Cardiac fibroblast (primary cell): ENCODE measurements at regions not wholly inside any gene's neighbourhood (a gene's known extent, or its start where the extent isn't known, plus 50 kb on each side); places are given as distances from the start of the nearest gene placed in this dataset.

Experiments used
- DNase-seq, 2 donors: peaks; one replicate each; pipeline versions ENCODE4 v3.0.0 to v3.0.0-alpha.2; 2010; ENCODE audit warnings: low read depth in 2 of 2
- H3K4me3 ChIP-seq, 2 donors: replicated peaks in 1 of 2; 1 replicate in 1 of 2; 2 replicates in 1 of 2; pipeline ENCODE4 v1.5.1; 2011; ENCODE audit warnings: low read depth in 2 of 2, low read length in 2 of 2, mild to moderate bottlenecking in 2 of 2, moderate library complexity in 1 of 2
- TF ChIP-seq, protein P1 (sequence below): IDR thresholded peaks from one replicate; pipeline ENCODE4 v1.5.1; 2011; ENCODE audit warnings: low read depth, mild to moderate bottlenecking, low read length, inconsistent platforms

DNA sequence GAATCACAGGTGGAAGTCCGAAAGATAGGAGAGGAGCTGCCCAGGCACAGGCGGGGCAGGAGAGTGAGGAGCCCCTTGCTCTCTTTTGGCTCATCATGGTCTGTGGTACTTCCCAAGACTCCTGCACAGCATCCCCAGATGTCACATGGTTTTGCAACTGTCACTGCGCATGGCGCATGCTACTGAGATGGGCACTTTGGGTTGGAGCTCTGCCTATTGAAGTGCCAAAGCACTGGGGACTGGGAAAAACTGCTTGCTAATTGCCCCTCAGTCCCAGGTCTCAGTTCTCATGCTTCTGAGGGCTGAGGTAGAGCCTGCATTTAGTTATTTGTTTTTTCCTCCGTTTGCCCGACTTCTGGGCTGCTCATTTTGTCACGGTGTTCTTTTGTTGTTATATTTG, 156.8 kb upstream of the CDH13 start:
- no peak for DNase-seq
- TF ChIP-seq, protein P1, sequence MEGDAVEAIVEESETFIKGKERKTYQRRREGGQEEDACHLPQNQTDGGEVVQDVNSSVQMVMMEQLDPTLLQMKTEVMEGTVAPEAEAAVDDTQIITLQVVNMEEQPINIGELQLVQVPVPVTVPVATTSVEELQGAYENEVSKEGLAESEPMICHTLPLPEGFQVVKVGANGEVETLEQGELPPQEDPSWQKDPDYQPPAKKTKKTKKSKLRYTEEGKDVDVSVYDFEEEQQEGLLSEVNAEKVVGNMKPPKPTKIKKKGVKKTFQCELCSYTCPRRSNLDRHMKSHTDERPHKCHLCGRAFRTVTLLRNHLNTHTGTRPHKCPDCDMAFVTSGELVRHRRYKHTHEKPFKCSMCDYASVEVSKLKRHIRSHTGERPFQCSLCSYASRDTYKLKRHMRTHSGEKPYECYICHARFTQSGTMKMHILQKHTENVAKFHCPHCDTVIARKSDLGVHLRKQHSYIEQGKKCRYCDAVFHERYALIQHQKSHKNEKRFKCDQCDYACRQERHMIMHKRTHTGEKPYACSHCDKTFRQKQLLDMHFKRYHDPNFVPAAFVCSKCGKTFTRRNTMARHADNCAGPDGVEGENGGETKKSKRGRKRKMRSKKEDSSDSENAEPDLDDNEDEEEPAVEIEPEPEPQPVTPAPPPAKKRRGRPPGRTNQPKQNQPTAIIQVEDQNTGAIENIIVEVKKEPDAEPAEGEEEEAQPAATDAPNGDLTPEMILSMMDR = no peak
- H3K4me3 ChIP-seq = no peak overlapping the region

- no peak overlapping the region for H3K4me3 ChIP-seq
- no peak for DNase-seq
- TF ChIP-seq, protein P1 = no peak
These were observed 162.6 kb upstream of the CDH13 start for GRCh38 chr16:82464187-82464586.

DNA sequence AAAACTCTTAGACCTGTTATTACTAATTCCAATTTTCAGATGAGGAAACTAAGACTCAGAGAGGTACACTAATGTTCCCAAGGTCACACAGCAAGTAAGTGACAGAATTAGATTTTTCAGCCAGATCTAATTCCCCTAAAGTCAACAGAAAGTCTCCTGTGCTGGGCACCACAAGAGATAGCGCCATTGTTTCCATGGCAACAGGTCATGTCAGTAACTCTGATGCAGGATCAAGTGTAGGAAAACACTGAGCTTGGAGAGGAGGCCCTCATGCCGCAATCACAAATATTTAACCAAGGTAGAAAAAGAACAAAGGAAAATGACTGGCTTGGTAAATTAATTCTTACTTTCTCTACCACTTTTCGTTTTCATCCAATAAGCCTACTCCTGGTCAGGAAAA, 166.0 kb upstream of the CDH13 start:
- TF ChIP-seq, protein P1 = no peak
- no peak for DNase-seq
- no peak overlapping the region for H3K4me3 ChIP-seq

DNA sequence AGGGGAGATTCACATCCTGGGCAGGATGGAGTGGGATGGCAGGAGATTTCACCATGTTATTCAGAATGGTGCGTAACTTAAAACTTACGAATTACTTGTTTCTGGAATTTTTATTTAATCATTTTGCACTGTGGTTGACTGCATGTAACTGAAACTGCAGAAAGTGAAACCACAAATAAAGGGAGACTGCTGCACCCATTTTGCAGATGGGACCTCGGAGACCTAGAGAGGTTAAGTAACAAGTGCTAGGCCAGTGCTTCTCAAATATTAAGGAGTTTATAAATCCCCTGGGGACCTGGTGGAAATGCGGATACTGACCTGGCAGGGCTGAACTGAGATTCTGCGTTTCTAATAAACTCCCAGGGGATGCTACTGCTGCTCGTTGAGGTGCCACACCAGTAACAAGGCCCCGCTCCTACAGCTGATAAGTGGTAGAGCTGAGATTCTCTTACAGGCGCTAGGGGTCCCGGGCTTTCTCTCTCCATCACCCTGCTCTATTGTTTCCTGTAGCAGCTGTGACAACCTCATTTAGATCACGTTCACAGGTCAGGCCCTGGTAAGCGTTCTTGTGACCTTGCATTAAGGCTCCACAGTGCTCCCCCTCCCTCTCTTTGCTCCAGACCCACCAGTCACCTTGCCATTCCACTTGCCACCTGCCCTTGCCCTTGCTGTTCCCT, 167.1 kb upstream of the CDH13 start:
- no peak for DNase-seq
- no peak overlapping the region for H3K4me3 ChIP-seq
- TF ChIP-seq, protein P1 = no peak

DNA sequence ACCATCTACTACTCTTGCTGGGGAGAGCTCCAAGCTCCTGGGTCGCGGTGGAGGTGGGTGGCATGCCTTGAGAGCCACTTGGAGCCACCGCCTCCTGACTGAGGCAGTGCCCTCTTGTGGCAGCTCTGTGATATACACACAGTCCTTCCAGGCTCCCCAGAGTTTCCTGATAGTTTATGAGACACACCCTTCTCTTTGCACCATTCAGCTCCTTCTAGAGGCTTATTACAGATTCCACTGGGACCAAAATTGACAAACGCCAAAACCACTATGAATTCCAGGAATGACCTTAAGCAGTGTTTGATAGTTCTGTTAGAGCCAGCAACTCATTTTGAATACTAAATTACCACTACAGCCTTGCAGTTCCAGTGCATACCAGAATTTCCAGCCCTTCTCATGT, 170.1 kb upstream of the CDH13 start:
- H3K4me3 ChIP-seq = no peak overlapping the region
- TF ChIP-seq, protein P1 = peak; percentile 72
- peak; percentile 54 to 61 for DNase-seq

DNA sequence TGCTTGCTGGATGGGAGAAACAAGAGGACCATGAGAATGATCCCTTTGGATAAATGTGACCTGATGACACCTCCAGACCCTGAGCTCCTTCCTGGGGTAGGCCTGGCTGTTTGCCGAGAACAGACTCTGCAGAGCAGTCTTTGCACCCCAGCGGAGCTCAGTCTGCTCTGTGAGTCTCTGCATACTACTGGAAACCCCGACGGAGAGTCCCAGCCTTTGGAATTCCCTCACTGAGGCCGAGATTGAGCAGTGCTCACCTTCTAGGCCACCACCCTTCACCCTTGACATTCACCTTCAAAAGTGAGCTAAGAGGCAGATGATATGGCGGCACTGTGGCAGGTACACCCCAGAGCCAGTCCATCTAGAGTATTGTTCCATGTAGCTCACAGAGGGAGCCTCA, 172.2 kb upstream of the CDH13 start:
- DNase-seq = no peak
- TF ChIP-seq, protein P1 = no peak
- no peak overlapping the region for H3K4me3 ChIP-seq

DNA sequence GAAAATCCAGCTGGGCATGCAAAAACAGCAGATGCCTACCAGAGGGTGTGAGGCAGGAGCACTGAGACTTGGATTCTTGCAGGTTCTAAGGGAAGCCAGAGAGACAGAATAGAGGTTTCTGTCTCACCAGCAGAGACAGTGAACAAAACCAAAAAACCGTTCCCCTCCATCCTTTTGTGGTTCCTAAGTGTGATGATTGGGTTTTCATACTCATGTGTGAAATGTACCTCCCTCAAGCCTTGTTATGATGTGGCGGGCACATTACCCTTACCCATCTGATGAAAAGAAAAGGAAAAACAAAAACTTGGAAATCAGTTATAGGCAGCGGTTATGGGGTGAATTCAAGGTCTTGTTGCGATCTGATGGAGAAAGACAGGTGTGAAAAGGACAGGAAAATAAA, 172.6 kb upstream of the CDH13 start:
- no peak for DNase-seq

More for the DNA sequence above, 172.6 kb upstream of the CDH13 start:
- TF ChIP-seq, protein P1 = no peak
- no peak overlapping the region for H3K4me3 ChIP-seq
